GM04504 (cell line): ENCODE measurements at regions not wholly inside any gene's neighbourhood (a gene's known extent, or its start where the extent isn't known, plus 50 kb on each side); places are given as distances from the start of the nearest gene placed in this dataset.
"Not testable (repeated sequence)": the region's sequence is repeated elsewhere in the genome, so short reads cannot be mapped to it uniquely, and the experiment has no call there.

ENCODE experiments used
- DNase-seq: peaks from one replicate; pipeline ENCODE4 v3.0.0-alpha.2; 2012; ENCODE audit warnings: low read depth

DNA sequence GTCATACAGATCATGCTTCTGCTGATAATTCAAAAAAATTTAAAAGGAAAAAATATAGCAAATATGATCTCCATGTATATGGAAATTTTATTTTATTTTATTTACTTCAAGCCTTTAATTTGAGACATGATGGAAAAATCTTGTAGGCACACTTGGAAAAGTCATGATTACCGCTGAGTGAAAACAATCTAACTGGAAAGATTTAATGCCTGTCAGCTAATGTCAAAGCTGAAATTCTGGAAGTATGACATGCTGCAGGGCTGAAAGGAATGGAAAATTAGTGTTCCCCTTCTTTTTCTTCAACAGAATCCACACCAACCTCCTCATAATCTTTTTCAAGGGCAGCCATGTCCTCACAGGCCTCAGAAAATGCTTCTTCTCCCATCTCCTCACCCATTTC lies 58.2 kb downstream of the RPRM start:
- DNase-seq: no peak

DNA sequence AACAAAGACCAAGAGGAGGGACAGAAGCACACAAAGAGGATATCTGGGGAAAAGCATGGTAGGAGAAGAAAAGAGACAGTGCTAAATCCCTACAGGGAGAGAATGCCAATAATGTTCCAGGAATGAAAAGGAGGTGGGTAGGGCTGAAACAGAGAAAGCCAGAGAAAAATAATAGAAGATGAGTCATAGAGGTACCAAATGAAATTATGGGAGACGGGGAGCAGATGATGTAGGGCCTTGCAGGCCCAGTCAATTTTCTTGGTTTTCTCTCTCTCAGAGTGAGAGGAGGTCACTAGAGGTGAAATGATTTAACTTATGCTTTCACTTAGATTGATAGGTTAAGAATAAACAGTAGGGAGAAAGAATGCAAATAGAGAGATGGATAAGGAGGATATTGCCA lies 61.5 kb downstream of the RPRM start:
- DNase-seq: no peak

DNA sequence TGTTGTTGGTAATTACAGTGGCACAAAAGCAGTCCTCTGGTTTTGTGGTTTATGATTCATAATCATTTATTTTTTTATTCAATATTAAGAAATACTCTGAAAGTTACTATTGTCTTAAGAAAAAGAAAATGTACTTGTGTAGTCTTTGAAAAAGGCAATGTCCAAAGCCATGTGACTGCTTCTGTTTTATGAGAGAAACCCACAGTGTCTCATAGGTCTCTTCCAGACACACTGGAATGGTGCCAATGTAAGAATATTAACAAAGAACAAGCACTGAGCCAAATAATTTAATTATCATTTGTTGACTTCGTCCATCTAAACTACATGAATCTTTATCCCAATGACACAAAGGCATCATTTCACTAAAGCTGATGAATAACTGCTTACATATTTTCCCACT lies 62.5 kb downstream of the RPRM start:
- no peak for DNase-seq

DNA sequence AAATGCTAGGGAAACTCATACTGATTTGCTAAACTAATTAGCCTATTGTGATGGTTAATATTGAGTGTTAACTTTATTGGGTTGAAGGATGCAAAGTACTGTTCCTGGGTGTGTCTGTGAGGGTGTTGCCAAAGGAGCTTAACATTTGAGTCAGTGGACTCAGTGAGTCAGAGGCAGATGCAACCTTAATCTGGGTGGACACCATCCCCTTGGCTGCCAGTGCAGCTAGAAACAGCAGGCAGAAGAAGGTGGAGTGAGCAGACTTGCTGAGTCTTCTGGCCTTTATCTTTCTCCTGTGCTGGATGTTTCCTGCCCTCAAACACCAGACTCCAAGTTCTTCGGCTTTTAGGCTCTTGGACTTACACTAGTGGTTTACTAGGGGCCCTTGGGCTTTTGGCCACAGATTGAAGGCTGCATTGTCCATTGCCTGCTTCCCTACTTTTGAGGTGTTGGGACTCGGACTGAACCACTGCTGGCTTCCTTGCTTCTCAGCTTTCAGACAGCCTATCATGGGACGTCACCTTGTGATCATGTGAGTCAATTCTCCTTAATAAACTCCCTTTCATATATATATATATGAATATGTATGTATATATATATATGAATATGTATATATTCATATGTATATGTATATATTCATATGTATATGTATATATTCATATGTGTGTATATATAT lies 69.7 kb downstream of the RPRM start:
- no peak for DNase-seq

DNA sequence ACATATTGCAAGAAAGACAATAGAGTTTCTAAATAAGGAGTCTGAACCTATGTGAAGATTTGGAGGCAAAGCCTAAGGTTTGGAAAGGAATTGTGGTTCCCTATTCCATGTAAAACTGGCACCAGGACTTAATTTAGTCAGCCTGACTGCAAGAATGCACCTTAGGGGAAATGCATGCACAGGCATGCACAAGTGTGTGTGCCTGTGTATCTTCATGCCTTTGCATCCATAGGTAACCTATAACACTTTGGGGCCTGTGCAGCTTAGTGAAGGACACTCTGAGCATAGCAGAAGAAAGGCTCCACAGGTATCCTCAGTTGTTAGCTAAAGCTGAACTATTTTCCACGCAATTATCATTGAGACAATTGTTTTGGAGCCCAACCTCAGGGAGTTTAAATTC lies 73.4 kb downstream of the RPRM start:
- DNase-seq: no peak

DNA sequence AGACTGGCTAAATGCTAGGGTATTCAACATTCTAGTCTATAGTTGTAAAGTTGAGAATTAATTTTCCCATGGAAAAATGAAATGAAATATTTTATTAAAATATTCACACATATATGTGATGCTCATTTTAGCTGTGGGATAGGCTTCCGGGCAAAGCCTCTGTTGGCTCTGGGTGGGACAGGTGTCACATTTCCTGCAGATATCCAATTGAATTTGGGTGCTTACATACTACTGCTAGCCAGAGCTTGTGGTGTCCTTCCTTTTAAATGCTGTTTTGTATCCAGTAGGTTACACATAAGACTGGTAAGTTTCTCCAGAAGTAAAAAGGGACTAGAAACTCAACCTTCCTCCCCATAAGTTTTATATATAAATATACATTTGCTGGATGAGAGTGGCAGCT lies 73.8 kb downstream of the RPRM start:
- no peak for DNase-seq

DNA sequence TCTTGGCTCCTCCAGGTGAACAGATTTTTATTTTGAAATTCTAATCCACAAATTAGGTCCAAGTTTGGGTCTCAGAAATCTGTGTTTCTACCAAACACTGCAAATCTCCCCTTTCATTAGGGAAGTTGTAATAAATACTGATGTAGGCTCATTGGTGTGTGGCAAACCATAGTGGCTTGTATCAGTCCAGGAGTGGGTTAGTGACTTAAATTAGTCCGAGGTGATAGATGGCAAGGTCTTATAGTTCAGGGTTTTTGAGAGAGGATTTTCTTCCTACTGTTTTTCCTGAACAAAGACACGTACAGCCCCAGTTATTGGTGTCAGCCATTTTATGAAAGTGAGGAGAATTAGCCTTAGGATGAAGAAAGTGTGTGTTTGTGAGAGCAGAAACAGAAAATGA lies 74.6 kb downstream of the RPRM start:
- DNase-seq: no peak

DNA sequence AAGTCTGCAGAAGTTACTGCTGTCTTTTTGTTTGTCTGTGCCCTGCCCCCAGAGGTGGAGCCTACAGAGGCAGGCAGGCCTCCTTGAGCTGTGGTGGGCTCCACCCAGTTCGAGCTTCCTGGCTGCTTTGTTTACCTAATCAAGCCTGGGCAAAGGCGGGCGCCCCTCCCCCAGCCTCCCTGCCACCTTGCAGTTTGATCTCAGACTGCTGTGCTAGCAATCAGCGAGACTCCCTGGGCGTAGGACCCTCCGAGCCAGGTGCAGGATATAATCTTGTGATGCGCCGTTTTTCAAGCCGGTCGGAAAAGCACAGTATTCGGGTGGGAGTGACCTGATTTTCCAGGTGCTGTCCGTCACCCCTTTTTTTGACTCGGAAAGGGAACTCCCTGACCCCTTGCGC lies 75.2 kb downstream of the RPRM start:
- not testable (repeated sequence) for DNase-seq

DNA sequence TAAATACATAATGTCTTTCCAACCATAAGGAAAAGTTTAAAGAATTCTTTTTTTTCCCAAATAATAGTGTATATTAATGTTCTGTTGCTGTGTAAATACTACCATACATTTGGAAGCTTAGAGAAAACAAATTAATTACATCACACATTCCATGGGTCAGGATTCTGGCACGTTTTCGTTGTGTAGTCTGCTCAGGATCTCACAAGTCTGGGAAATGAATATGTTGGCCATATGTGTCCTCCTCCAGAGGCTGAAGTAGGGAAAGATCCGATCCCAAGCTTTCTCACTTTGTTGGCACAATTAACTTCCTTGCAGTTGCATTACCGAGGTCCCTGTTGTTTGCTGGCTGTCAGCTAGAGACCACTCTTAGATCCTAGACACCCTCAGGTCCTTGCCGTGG lies 83.9 kb downstream of the RPRM start:
- no peak for DNase-seq

DNA sequence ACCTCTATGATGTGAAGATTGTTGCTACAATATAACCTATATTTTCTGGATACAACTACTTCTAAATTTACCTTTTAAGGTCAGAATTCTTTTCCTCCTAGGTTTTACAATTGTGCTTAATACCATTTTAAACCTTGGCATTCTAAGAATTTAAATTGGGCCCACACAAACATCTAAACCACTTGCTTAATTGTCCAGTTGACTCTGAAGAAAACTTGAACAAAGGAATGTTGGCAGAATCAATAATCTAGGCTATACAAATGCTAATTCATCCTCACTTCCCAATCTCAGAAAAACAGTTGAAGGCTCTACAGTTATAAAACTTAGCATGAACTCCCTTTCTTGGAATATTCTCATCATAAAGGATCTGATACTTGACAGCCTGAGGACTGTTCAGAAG lies 84.3 kb downstream of the RPRM start:
- DNase-seq: no peak

DNA sequence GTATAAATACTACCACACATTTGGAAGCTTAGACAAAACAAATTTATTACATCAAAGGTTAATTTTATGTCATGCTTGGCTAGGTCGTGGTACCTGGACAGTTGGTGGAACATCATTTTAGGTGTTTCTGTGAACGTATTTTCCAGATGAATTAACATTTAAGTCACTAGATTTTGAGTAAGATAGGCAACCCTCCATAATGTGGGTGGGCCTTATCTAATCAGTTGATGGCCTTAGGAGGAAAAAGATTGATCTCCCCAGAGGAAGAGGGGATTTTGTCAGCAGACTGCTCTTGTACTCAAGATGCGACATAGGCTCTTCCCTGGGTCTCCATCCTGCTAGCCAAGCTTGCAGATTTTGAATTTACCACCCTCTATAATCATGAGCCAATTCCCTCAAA lies 85.0 kb downstream of the RPRM start:
- no peak for DNase-seq

DNA sequence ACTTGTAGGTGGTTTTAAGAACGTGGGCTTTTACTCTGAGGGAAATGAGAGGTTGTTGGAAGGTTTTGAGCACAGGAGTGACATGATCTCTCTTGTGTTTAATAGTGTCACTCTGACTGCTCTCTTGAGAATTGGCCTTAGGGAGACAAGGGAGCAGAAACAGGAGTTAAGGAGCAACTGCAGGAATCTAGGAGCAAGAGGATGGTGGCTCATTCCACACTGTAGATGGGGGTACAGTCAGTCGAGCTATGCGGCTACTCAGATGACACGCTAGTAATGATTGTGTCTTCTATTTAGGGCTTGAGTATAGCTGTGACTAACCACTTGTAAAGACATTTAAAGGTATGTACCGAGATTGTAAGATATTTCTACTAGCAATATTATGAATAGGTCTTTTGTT lies 87.4 kb downstream of the RPRM start:
- DNase-seq: no peak

DNA sequence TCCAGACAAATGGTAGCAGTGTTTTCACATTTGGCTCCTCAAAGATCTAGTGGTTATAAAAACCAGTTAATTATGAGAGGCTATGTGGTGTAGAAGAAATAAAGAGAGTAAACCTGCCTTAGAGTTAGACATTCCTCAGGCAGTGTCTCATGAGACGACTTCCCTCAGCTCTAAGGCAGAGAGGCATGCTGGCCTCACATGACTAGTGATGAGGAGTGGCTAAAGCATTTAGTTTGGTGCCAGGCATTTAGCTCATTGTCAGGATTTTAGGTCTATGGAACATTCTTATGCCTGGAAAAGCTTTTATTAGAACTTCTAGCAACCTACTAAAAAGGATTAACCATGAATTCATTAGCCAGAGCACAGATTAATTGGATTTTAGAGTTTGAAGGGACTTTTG lies 90.3 kb downstream of the RPRM start:
- no peak for DNase-seq

DNA sequence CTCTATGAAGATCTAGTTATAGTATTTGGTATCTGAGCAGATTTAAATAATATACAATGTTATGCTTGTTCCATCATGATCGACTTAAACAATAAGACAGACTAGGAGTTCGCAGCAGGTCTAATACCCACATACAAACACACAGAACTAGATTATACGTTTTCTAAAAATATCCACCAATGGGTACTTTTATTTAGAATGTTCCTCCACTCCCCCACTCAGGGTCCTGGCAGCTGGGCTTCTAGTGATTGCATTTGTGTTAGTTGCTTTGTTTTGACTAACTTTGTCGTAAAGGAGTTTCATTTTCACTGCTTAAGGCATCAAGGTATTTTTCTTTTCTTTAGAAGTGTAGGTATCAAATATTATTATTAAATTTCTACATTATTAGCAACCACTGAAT lies 91.4 kb downstream of the RPRM start:
- DNase-seq: no peak

DNA sequence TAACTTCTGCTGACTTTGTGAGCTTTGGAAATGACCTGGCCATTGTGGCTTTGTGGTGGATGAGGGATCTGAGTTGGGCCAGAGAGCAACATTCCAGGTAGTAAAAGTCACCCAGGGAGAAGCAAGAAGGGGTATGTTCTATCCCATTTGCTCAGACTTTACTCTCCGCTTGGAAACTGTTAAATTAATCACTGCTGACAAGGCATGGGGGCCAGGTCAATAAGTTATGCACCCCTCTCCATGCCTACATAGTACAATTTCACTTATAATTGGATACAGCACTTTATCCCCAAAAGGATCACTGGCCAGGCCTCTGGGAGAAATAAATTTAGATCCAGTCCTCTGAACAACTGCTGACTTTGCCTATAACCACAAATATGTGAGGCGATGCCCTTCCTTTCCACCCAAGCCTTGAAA lies 92.1 kb downstream of the RPRM start:
- DNase-seq: no peak

DNA sequence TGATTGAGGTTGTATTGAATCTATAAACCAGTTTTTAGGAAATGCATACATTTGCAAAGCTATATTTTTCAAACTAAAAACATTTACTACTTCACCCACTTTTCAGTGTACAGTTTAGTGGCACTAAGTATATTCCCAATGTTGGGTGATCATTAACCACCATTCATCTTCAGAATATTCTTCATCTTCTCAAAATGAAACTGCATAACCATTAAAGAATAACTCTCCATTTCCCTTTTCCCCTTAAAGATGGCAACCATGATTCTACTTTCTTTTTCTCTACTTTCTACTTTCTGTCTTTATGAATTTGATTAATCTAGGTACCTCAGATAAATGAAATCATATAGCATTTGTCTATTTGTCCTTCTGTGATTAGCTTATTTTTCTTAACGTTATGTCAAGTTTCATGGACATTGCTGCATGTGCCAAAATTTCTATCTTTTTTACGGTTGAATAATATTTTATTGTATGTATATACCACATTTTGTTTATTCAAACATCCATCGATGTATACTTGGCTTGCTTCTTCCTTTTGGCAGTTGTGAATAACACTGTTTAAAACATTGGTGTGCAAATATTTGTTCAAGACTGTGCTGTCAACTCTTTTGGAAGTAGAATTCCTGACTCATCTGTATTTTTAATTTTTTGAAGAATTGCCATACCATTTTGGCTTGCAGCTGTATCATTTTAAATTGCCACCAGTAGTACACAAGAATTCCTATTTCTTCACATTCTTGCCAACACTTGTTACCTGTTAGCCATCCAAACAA lies 104.9 kb downstream of the RPRM start:
- DNase-seq: no peak

DNA sequence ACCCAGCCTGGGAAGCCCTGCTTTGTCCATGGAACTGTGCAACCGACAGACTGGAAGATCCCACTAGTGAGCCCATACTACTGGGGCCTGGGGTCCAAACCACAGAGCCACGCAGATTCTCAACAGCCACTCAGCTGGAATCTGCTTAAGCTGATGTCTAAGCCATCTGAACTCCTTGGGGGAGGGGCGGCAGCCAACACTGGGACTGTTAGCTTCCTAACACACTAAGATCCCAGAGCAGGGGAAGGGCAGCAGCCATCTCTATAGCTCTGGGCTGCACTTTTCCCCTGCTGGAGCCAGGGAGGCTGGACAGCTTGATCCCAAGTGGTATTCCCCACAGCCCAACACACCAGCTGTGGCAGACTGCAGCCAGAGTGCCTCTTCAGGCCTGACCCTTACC lies 118.3 kb downstream of the RPRM start:
- DNase-seq: no peak

DNA sequence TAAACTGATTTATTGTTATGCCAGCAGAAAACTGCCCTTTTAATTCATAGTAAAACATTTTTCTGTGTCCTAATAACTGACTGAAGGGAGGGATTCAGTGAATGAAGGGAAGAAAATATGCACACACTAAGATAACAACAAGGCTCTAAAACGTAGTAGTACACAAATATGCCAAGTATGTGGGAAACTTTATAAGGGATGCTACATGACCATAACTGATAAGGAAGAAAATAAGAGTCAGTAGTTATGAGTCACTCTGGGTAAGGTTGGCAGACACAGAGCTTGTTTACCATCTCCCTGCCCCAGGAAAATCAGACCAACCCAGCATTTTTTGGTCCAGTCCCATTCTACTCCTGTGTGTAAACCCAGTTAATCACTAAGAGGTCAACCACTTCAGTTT lies 124.2 kb downstream of the RPRM start:
- DNase-seq: no peak

DNA sequence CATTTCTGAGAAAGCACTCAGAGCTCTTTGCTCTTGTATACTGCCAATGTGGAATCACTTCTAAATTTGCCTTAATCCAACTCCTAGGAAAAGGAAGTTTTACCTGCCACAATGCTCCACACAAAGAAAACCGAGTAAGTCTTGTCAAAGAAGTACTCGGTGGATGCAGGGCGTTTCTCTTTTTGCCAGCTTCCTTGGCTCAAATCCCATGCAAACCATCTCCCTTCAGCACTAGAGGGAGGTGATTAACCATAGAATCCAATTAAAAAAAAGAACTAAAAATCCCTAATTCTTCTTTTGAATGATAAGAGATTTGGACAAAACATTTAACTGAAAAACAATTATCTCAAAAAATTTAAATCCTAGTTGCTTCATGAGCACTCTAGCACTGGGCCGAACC lies 129.0 kb downstream of the RPRM start:
- DNase-seq: no peak

DNA sequence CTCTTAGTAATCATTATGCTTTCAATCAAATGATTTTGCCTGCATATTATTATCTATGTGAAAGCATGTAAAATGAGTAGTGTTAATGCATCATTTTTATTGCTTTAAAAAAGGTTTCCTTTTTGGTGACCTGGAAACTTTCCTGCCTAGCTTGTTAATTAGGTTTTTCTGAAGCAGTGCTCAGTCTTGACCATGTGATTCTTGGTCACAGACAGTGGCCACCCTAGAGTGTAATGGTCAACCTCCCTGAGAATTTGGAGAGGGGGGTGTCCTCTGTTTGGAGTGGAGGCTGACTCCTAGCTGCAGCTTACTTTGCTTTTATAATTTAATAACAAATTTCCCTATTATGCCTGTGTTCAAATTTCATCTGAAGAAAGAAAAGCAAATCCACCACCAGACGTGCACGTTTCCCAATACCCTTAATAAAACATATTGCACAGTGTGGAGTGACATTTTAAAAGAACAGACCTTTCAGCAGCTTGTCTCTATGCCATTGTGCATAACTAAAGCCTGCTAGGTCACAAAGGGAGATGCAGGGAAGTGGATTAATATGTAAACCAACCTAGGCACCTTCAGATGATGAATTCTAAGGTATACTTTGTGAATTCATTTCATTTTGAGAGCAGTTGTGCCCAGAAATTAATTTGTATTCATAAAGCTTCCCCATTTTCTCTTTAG lies 130.6 kb downstream of the RPRM start:
- no peak for DNase-seq

DNA sequence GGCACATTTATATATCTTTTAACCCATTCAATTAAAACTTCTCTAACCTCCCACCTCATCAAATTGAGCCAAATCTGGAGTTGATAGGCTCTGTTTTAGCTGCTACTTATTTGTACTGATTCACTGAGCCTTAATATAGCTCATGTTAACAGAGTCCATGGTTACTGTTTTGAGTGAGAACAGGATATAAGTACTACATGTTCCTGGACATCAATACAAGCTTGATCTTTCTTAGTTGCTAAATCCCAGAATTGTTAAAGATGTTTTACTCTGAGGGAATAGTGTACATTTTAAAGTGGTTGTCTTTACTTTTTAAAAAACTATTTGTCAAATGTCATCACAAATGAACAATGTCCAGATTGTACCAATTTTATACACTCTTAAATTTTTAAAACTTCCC lies 157.7 kb downstream of the RPRM start:
- no peak for DNase-seq

DNA sequence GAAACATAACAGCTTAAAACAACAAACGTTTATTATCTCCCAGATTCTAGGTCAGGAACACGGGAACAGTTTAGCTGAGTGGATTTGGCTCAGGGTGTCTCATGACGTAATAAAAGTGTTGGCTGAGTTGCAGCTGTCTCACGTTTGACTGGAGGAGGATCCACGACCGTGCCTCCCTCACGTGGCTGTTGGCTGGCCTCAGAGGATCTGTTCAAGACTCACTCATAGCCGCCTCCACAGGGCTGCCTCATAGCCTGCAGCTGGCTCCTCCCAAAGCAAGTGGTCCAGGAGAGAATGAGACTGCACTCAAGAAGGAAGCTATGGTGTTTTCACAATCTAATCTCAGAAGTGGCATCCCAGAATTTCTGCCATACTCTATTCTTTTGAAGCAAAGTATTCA lies 167.1 kb downstream of the RPRM start:
- no peak for DNase-seq

DNA sequence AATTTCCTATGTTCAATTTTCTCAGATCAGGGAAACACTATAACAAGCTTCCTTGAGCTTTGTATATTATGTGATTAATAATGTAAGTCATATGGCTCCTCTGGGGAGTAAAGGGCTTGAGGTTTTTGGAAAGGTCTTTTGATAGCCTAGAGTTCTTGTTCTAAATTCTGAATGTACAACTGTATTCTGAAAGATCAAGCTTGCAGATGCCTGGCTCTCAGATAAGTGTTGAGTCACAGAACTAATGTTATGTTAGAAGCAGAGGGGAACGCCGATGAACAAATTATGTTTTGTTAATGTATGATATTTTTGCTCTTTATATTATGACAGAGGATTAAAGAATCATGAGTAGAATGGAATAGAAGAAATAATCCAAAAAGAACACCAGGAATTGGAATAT lies 170.1 kb downstream of the RPRM start:
- no peak for DNase-seq

DNA sequence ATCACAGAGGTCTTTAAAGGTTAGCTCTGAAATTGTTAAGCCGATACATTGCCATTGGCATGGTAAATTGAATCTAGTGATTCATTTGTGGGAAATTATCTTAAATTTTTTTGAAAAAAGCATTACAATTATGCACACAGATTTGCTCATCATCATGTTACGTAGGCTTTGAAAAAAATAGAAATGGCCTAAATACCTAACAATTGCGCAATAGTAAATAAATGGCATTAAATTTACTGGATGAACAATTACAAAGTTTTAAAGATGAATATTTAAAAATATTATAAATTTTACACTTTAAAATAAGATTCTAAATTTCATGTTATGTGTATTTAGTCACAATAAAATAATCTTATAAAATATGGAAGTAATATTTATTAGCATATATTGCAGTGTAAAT lies 171.3 kb downstream of the RPRM start:
- DNase-seq: no peak
